Right lobe of liver (tissue), 6 donors: ENCODE measurements at regions not wholly inside any gene's neighbourhood (a gene's known extent, or its start where the extent isn't known, plus 50 kb on each side); places are given as distances from the start of the nearest gene placed in this dataset.
"Not testable (repeated sequence)": the region's sequence is repeated elsewhere in the genome, so short reads cannot be mapped to it uniquely, and the experiment has no call there.

Experiments used
- ATAC-seq, 4 donors: fragments of 200-7000 bp; cut with Tn5 transposase; one replicate each; pipeline ENCODE4 v1.9.1; 2020; ENCODE audit warnings: mild to moderate bottlenecking in 4 of 4, moderate library complexity in 4 of 4
- DNase-seq, 3 donors: peaks; one replicate each; pipeline ENCODE4 v3.0.0-alpha.2; 2020
- H3K27ac ChIP-seq, 3 donors: fragments of 200-600 bp; one replicate each; pipeline ENCODE4 v1.8.0; 2022
- H3K27me3 ChIP-seq, 2 donors: fragments of 200-600 bp; one replicate each; pipeline ENCODE4 v1.8.0; 2022
- H3K36me3 ChIP-seq, 4 donors: fragments of 200-600 bp; sonication (generic) in 1 of 4; one replicate each; pipeline versions ENCODE4 v1.5.1 to v1.8.0; 2017 to 2022; ENCODE audit warnings: control low read depth in 1 of 4
- H3K4me1 ChIP-seq, 4 donors: fragments of 200-600 bp; sonication (generic) in 1 of 4; one replicate each; pipeline versions ENCODE4 v1.5.1 to v1.8.0; 2017 to 2022; ENCODE audit warnings: control low read depth in 1 of 4
- H3K4me3 ChIP-seq, 3 donors: fragments of 200-600 bp; one replicate each; pipeline ENCODE4 v1.8.0; 2022
- H3K9me3 ChIP-seq, 4 donors: fragments of 200-600 bp; sonication (generic) in 1 of 4; one replicate each; pipeline versions ENCODE4 v1.5.1 to v1.8.0; 2017 to 2022; ENCODE audit warnings: control low read depth in 1 of 4
- CTCF ChIP-seq, 4 donors: fragments of 200-600 bp in 3 of 4; fragments of 450-650 bp in 1 of 4; IDR thresholded peaks; one replicate each; pipeline versions ENCODE4 v1.5.1 to v1.8.0; 2016 to 2022; ENCODE audit warnings: antibody characterized with exemption in 4 of 4, mild to moderate bottlenecking in 2 of 4
- POLR2A ChIP-seq: fragments of 450-650 bp; IDR thresholded peaks from one replicate; pipeline ENCODE4 v1.6.1; 2017; ENCODE audit warnings: antibody characterized with exemption, mild to moderate bottlenecking
- WGBS: methylation state at CpG from one replicate; pipeline ENCODE4 v1.1.6; 2018; ENCODE audit warnings: low coverage, low lambda C conversion rate; ENCODE audit not compliant: insufficient coverage; ENCODE audit errors: missing lambda C conversion rate; 5-methylcytosine and 5-hydroxymethylcytosine counted together
- intact Hi-C, 2 donors: fragments of 100-400 bp; cut with DNase I; formaldehyde crosslinking; loops; one replicate each; pipeline versions ENCODE4 v1.11.2 to v1.14.1; 2022
- donor health status: DM: no; HTN: yes; CAD: no.
- donor health status: DM: no; HTN: no; CAD: no.
- donor health status: DM: no; HTN: no; CAD: no.
- donor health status: DM: no; HTN: yes; CAD: no.
- donor health status: DM: no; HTN: yes; CAD: no.

- ATAC-seq (peak; percentile 72 to 90 (median 84)), DNase-seq (no peak)
Measured at GRCh38 chr4:17232566-17233253, 279.2 kb downstream of the QDPR start.

GRCh38 chr4:17231880-17232475 lies 279.9 kb downstream of the QDPR start:
- H3K27ac ChIP-seq, ATAC-seq, H3K27me3 ChIP-seq, H3K4me1 ChIP-seq, H3K9me3 ChIP-seq, DNase-seq, H3K4me3 ChIP-seq, H3K36me3 ChIP-seq, intact Hi-C loops: not testable (repeated sequence)
- 50% methylated on average over 9 of the region's 9 CpGs for WGBS

More at GRCh38 chr4:17232566-17233253, 279.2 kb downstream of the QDPR start:
- intact Hi-C loops, result no loop called here
- Histone ChIP-seq H3K9me3 (no peaks in the 10 kb centered on the region), H3K4me3 (no peak overlapping the region), H3K27ac (no peak overlapping the region), H3K4me1 (no peaks in the 10 kb centered on the region), H3K27me3 (no peaks in the 10 kb centered on the region), H3K36me3 (no peaks in the 10 kb centered on the region)
- WGBS, result 21% methylated on average over 3 of the region's 3 CpGs
- TF ChIP-seq POLR2A (no peak), CTCF (IDR thresholded peaks at IDR 0.05) (no peak)

- ATAC-seq (no peak), DNase-seq (no peak)
- Histone ChIP-seq H3K36me3 (no peaks in the 10 kb centered on the region), H3K27me3 (no peaks in the 10 kb centered on the region), H3K27ac (no peak overlapping the region), H3K9me3 (no peaks in the 10 kb centered on the region), H3K4me3 (no peak overlapping the region), H3K4me1 (no peaks in the 10 kb centered on the region)
- 44% methylated on average over 1 of the region's 1 CpG for WGBS
- TF ChIP-seq CTCF (IDR thresholded peaks at IDR 0.05), result no peak
- no peak for TF ChIP-seq POLR2A
- intact Hi-C loops, result no loop called here
Measured at GRCh38 chr4:17230727-17231126, 281.2 kb downstream of the QDPR start.

- ATAC-seq, result no peak
- H3K36me3 ChIP-seq, result no peaks in the 10 kb centered on the region
- H3K4me3 ChIP-seq, result no peak overlapping the region
Measured at GRCh38 chr4:17220816-17221215, 291.1 kb downstream of the QDPR start.

More at GRCh38 chr4:17220816-17221215, 291.1 kb downstream of the QDPR start:
- Histone ChIP-seq H3K27me3 (no peaks in the 10 kb centered on the region), H3K4me1 (no peaks in the 10 kb centered on the region), H3K9me3 (no peaks in the 10 kb centered on the region), H3K27ac (no peak overlapping the region)
- intact Hi-C loops, result no loop called here
- TF ChIP-seq POLR2A (no peak), CTCF (IDR thresholded peaks at IDR 0.05) (no peak)
- no peak for DNase-seq
